HG02884 (cell line): ENCODE measurements at regions not wholly inside any gene's neighbourhood (a gene's known extent, or its start where the extent isn't known, plus 50 kb on each side); places are given as distances from the start of the nearest gene placed in this dataset.

Source experiments
- ATAC-seq: cut with Tn5 transposase; IDR thresholded peaks from one replicate; pipeline ENCODE4 v1.9.1; 2021; ENCODE audit warnings: mild to moderate bottlenecking, moderate library complexity; ENCODE audit not compliant: unreplicated experiment

GRCh38 chr12:24240707-24241106, 291.2 kb upstream of the SOX5 start:
- no peak for ATAC-seq

GRCh38 chr12:24233519-24234246, 284.2 kb upstream of the SOX5 start:
- ATAC-seq: no peak

GRCh38 chr12:24232531-24232930, 283.1 kb upstream of the SOX5 start:
- no peak for ATAC-seq

- ATAC-seq: no peak
Measured at GRCh38 chr12:24231298-24231697, 281.8 kb upstream of the SOX5 start.

- ATAC-seq: no peak
Measured at GRCh38 chr12:24230061-24230701, 280.7 kb upstream of the SOX5 start.

- ATAC-seq: no peak
Measured at GRCh38 chr12:24229031-24229700, 279.7 kb upstream of the SOX5 start.

GRCh38 chr12:24228371-24228770, 278.9 kb upstream of the SOX5 start:
- ATAC-seq: no peak

DNA sequence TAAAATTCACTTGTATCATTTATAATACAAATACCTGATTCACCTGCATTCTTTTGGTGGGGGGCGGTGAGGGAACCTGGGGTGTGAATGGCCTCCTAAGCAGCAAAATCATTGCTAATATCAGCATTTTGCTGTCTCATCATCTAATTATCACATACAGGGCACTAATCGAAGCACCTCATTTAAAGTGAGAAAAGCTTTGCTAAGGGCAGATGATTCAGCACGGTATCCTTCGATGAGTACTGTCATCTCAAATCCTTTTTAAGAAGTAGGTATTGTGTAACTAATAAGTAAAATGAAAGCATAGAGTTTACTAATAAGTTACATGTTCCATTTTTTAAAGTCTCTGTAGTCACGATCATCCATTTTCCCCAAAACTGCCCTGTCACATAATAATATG, 278.1 kb upstream of the SOX5 start:
- no peak for ATAC-seq

- no peak for ATAC-seq
Measured at GRCh38 chr12:24226745-24227350, 277.4 kb upstream of the SOX5 start.

- ATAC-seq: no peak
Measured at GRCh38 chr12:24224401-24224800, 274.9 kb upstream of the SOX5 start.

DNA sequence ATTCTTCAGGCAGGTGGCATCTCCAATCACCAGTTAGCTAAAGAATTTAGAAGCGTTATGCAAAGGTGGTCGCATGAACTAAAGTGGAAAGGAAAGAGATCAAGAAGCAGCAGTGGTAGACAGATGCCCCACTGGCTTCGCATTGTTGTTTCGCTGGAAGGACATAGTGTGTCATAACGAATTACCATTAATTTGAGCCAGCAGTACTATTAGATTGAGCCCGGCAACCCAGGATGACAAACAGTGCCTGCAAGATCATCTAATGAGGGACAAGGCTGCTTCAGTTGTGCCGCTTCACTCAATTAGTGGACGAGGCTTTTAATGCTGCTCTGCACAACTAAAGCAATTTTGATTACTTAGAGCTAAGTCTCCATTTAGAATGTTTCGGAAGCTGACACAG, 274.5 kb upstream of the SOX5 start:
- ATAC-seq: no peak

- ATAC-seq: no peak
Measured at GRCh38 chr12:24222968-24223367, 273.5 kb upstream of the SOX5 start.

GRCh38 chr12:24212496-24212895, 263.0 kb upstream of the SOX5 start:
- no peak for ATAC-seq

DNA sequence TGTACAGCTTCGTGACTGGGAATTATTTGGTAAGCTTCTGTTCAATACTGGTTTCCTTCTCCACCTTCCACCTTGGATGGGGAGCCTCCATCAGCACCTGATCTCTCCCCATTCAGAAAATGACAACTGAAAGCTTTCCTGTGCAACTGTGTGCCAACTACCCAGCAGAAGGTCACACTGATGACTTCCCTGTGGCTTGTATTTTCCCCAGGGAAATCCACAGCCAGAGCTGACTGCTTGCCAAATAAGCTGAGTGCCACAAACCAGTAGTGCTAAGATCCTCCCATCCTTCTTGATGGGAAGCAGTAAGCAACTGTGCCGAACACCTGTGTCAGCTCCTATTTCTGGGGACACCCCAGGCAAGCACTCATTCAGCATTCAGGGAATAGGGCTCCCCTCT, 257.2 kb upstream of the SOX5 start:
- ATAC-seq: no peak

DNA sequence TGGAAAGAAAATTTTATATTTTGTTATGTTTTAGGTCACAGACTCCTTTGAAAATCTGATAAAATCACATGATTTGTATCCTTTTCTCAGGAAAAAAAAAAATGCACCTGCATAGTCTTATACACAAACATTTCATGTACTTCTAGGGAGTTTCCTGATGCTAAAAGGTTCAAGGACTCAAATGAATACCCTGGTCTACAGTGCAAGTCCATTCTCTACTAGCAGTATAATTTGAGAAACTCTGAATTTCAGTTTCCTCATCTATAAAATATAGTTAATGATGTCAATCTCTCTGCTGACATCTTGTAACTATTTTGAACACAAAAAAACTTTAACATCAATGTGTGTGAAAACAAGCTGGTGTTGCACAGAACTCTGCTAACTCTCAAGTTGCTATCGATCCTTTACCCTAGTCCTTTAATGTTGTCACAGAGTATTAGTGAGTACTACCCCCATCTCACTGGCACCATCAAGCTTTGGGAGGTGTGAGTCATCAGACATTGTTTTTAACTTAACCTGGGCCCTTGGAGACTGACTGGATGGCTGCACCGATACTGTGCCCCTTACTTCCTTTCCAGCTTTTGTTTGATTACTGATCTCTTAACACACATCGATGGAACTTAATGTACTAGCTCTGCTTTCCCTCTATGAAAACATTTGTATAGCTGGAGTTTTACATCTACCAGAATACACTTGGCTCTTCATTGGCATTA, 251.9 kb upstream of the SOX5 start:
- peak; percentile 41 for ATAC-seq

DNA sequence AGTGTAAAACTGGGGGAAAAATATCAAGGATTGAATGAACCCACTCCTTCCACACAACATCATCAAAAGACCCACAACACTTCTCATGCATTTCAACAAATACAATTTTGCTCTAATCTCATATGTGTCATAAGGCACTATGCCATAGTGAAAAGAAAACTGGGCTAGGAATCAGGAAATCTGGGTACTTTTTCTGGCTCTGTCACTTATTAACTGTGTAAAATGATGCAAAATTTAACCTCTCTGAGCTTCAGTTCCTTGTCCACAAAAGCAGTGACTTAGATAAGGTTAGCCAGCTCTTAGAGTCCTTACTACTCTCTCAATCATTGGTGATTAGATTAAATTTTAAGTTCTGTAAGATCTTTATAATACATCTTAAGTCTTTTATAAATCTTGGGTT, 250.5 kb upstream of the SOX5 start:
- ATAC-seq: no peak

- ATAC-seq: no peak
Measured at GRCh38 chr12:24198936-24199671, 249.6 kb upstream of the SOX5 start.

DNA sequence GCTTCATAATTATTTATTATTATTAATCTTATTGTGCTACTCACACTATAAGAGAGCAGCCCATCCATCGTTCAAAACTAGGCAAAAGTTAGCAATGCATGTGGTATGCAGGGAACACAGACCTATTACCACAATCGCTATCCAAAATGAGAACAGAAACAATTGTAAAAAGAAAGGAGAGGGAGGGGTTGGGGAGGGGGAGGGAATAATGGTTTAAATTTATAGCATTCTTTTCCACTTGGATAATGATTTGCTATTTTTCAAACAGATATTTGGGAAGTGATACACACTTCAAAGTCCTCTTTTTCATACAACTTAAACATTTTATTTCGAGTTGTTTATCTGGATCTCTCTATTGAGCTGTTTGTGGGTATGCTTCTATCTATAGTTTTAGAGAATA, 248.6 kb upstream of the SOX5 start:
- ATAC-seq: no peak

GRCh38 chr12:24197532-24197931, 248.1 kb upstream of the SOX5 start:
- ATAC-seq: no peak

DNA sequence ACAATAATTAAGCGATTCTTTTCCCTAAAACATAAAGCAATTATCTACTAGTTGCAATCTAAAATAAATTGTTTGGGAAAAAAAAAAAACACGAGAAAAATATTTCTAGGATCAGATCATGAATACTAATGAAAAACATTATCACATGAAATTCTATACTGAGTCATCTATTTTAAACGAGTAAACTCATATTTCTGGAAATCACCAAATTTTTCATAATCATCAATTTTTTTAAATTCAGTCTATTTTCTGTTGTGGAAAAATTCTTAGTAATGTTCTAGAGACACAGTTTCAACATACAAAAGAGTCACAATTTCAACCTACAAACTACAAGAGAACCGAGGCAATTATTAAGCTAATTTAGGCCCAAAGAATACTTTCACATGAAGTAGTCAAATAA, 245.6 kb upstream of the SOX5 start:
- no peak for ATAC-seq

DNA sequence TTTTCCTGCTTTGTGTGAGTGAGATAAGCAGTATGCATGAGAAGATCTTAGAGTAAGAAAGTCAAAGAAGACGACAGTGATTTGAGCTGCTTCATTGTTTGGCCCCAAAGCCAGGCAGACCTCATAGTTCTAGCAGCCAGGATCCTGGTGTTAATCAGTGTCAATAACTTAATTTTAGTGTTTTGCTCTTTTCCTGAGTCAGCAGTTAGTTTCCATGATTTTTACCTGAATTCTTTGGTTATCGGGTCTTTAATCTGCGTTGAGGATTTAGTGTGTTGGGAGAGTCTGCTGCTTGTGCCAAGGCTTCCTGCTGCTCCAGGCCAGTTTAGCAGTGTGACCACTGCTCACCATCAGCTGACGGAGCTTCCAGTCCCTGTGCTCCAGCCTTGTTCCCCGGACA, 241.6 kb upstream of the SOX5 start:
- ATAC-seq: no peak
